ENCODE measurements at regions not wholly inside any gene's neighbourhood (a gene's known extent, or its start where the extent isn't known, plus 50 kb on each side); places are given as distances from the start of the nearest gene placed in this dataset.

DNA sequence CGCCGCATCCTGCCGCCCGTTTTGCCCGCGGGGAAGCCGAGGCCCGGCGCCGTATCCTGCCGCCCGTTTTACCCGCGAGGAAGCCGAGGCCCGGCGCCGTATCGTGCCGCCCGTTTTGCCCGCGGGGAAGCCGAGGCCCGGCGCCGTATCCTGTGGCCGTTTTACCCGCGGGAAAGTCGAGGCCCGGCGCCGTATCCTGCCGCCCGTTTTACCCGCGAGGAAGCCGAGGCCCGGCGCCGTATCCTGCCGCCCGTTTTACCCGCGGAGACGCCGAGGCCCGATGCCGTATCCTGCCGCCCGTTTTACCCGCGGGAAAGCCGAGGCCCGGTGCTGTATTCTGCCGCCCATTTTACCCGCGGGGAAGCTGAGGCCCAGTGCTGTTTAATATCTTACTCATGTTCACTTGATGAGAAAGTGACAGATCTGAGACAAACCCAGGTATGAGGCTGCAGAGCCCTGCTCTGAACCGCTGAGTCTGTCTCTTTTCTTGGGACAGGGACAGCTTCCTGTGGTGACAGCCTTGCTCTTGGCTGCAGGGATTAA, 129.4 kb downstream of the CDH26 start:
- TF ChIP-seq, protein P1, sequence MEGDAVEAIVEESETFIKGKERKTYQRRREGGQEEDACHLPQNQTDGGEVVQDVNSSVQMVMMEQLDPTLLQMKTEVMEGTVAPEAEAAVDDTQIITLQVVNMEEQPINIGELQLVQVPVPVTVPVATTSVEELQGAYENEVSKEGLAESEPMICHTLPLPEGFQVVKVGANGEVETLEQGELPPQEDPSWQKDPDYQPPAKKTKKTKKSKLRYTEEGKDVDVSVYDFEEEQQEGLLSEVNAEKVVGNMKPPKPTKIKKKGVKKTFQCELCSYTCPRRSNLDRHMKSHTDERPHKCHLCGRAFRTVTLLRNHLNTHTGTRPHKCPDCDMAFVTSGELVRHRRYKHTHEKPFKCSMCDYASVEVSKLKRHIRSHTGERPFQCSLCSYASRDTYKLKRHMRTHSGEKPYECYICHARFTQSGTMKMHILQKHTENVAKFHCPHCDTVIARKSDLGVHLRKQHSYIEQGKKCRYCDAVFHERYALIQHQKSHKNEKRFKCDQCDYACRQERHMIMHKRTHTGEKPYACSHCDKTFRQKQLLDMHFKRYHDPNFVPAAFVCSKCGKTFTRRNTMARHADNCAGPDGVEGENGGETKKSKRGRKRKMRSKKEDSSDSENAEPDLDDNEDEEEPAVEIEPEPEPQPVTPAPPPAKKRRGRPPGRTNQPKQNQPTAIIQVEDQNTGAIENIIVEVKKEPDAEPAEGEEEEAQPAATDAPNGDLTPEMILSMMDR (IDR thresholded peaks at IDR 0.05; ENCODE audit: insufficient read depth, low read length) = no peak
- TF ChIP-seq POLR2AphosphoS5 (IDR thresholded peaks at IDR 0.05; ENCODE audit: low read depth) (no peak), GABPA (IDR thresholded peaks at IDR 0.05; ENCODE audit: low read depth) (no peak)
- TF ChIP-seq, protein P2, sequence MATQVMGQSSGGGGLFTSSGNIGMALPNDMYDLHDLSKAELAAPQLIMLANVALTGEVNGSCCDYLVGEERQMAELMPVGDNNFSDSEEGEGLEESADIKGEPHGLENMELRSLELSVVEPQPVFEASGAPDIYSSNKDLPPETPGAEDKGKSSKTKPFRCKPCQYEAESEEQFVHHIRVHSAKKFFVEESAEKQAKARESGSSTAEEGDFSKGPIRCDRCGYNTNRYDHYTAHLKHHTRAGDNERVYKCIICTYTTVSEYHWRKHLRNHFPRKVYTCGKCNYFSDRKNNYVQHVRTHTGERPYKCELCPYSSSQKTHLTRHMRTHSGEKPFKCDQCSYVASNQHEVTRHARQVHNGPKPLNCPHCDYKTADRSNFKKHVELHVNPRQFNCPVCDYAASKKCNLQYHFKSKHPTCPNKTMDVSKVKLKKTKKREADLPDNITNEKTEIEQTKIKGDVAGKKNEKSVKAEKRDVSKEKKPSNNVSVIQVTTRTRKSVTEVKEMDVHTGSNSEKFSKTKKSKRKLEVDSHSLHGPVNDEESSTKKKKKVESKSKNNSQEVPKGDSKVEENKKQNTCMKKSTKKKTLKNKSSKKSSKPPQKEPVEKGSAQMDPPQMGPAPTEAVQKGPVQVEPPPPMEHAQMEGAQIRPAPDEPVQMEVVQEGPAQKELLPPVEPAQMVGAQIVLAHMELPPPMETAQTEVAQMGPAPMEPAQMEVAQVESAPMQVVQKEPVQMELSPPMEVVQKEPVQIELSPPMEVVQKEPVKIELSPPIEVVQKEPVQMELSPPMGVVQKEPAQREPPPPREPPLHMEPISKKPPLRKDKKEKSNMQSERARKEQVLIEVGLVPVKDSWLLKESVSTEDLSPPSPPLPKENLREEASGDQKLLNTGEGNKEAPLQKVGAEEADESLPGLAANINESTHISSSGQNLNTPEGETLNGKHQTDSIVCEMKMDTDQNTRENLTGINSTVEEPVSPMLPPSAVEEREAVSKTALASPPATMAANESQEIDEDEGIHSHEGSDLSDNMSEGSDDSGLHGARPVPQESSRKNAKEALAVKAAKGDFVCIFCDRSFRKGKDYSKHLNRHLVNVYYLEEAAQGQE (IDR thresholded peaks at IDR 0.05; ENCODE audit: insufficient replicate concordance, low read depth) = no peak

All from HL-60 (cell line).